Panc1 (cell line): ENCODE measurements at regions not wholly inside any gene's neighbourhood (a gene's known extent, or its start where the extent isn't known, plus 50 kb on each side); places are given as distances from the start of the nearest gene placed in this dataset.

ENCODE experiments used
- ATAC-seq: fragments of 200-7000 bp; cut with Tn5 transposase; 2 replicates; pipeline ENCODE4 v1.9.1; 2020; ENCODE audit warnings: mild to moderate bottlenecking, moderate library complexity
- BruUV-seq: library from RNA; stranded (reverse); fragments of 400-500 nt; replicated peaks from 2 replicates; lab custom pipeline; 2021; lab: Mats Ljungman, UMichigan
- CTCF ChIA-PET: fragments of 300-600 bp; sonication (Branson Sonifier 250); formaldehyde crosslinking; loops from one replicate; lab custom pipeline; 2022; ENCODE audit warnings: antibody characterized with exemption; lab: Charles Lee
- POLR2A ChIA-PET: fragments of 300-600 bp; sonication (Branson Sonifier 250); formaldehyde crosslinking; loops from one replicate; lab custom pipeline; 2022; ENCODE audit warnings: antibody characterized with exemption; lab: Charles Lee
- DNase-seq: peaks from one replicate; pipeline ENCODE4 v3.0.0-alpha.2; 2010; ENCODE audit warnings: low read depth, low spot score
- H3K27ac ChIP-seq: 2 replicates; pipeline ENCODE4 v1.5.1; 2011; ENCODE audit warnings: mild to moderate bottlenecking, low read length, inconsistent platforms
- H3K27me3 ChIP-seq: fragments of 200-500 bp; sonication (Bioruptor generic); 2 replicates; pipeline ENCODE4 v1.6.0; 2014; ENCODE audit warnings: low read length, inconsistent platforms; ENCODE audit not compliant: control insufficient read depth, insufficient read depth
- H3K36me3 ChIP-seq: fragments of 200-500 bp; sonication (Bioruptor generic); 2 replicates; pipeline ENCODE4 v1.5.1; 2014; ENCODE audit warnings: inconsistent platforms, mild to moderate bottlenecking, low read length, moderate library complexity; ENCODE audit not compliant: control insufficient read depth, insufficient read depth
- H3K4me1 ChIP-seq: 2 replicates; pipeline ENCODE4 v1.5.1; 2011; ENCODE audit warnings: inconsistent platforms, mild to moderate bottlenecking, low read length, moderate library complexity; ENCODE audit not compliant: control insufficient read depth, insufficient read depth
- H3K4me3 ChIP-seq, 2 experiments: 2 replicates each; pipeline ENCODE4 v1.5.1; 2011 to 2012; ENCODE audit warnings: low read depth in 2 of 2, low read length in 2 of 2, mild to moderate bottlenecking in 2 of 2, inconsistent platforms in 1 of 2, moderate library complexity in 1 of 2
- H3K9me3 ChIP-seq: fragments of 200-500 bp; sonication (Bioruptor generic); 2 replicates; pipeline ENCODE4 v1.5.1; 2014; ENCODE audit warnings: low read depth, mild to moderate bottlenecking, inconsistent platforms, low read length, moderate library complexity; ENCODE audit not compliant: control insufficient read depth, insufficient read depth
- POLR2AphosphoS5 ChIP-seq: IDR thresholded peaks from 2 replicates; pipeline ENCODE4 v1.6.1; 2012; ENCODE audit warnings: mild to moderate bottlenecking, low read depth, low read length, moderate library complexity
- SIN3A ChIP-seq: IDR thresholded peaks from 2 replicates; pipeline ENCODE4 v1.6.1; 2012; ENCODE audit warnings: low read depth, mild to moderate bottlenecking, low read length, moderate library complexity, borderline replicate concordance; ENCODE audit not compliant: insufficient read depth
- TCF7L2 ChIP-seq: IDR thresholded peaks from 2 replicates; pipeline ENCODE4 v1.6.1; 2011; ENCODE audit warnings: mild to moderate bottlenecking, low read depth, low read length, inconsistent platforms
- in situ Hi-C: cut with HindIII; loops from 2 replicates; pipeline ENCODE4 v1.10.0; 2016; ENCODE audit warnings: low sequenced_read_pairs, low pct_unique_long_range_greater_than_20kb
- intact Hi-C: fragments of 100-400 bp; cut with micrococcal nuclease; formaldehyde crosslinking; loops from one replicate; pipeline ENCODE4 v1.10.0; 2022; ENCODE audit not compliant: unreplicated experiment
- TF ChIP-seq, protein P1 (sequence below): fragments of 450-650 bp; IDR thresholded peaks from 2 replicates; pipeline ENCODE4 v1.5.1; 2017; ENCODE audit warnings: mild to moderate bottlenecking
- TF ChIP-seq, protein P2 (sequence below), 2 experiments: IDR thresholded peaks; 2 replicates each; pipeline ENCODE4 v1.6.1; 2011 to 2012; ENCODE audit warnings: low read depth in 2 of 2, control low read depth in 1 of 2, low read length in 1 of 2, mild to moderate bottlenecking in 1 of 2, moderate library complexity in 1 of 2; ENCODE audit not compliant: insufficient read depth in 1 of 2

DNA sequence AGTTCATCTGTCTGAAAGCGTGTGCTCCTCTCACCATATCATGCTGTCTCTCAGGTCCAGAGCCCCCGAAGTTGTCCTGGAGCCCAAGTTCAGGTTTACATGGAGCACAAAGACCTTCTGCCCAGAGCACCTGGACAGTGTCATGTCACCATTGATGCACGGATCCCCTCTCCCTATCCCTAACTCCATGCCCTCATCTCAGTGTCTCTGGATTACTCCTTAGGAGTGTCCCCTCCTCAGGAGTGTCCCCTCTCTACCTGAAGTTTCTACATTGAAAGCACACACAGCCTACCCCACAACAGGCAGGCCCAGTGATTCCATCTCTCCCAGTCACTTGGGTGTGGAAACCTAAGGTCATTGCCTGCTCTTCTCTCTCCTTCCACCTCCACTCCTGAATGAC is 144.1 kb upstream of the NCKAP5 start:
- no peaks in the 10 kb centered on the region for H3K4me1 ChIP-seq
- intact Hi-C loops (no loop called here), in situ Hi-C loops (no loop called here)
- no peaks in the 10 kb centered on the region for H3K9me3 ChIP-seq
- H3K36me3 ChIP-seq, result no peaks in the 10 kb centered on the region
- no peak overlapping the region for H3K4me3 ChIP-seq
- BruUV-seq, result no TSS peak
- DNase-seq, result no peak
- CTCF ChIA-PET, result no interaction called here
- no peak overlapping the region for H3K27ac ChIP-seq
- H3K27me3 ChIP-seq, result no peaks in the 10 kb centered on the region
- ATAC-seq, result no peak
- TF ChIP-seq TCF7L2, result no peak
- TF ChIP-seq, protein P1, sequence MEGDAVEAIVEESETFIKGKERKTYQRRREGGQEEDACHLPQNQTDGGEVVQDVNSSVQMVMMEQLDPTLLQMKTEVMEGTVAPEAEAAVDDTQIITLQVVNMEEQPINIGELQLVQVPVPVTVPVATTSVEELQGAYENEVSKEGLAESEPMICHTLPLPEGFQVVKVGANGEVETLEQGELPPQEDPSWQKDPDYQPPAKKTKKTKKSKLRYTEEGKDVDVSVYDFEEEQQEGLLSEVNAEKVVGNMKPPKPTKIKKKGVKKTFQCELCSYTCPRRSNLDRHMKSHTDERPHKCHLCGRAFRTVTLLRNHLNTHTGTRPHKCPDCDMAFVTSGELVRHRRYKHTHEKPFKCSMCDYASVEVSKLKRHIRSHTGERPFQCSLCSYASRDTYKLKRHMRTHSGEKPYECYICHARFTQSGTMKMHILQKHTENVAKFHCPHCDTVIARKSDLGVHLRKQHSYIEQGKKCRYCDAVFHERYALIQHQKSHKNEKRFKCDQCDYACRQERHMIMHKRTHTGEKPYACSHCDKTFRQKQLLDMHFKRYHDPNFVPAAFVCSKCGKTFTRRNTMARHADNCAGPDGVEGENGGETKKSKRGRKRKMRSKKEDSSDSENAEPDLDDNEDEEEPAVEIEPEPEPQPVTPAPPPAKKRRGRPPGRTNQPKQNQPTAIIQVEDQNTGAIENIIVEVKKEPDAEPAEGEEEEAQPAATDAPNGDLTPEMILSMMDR, result no peak
- TF ChIP-seq, protein P2, sequence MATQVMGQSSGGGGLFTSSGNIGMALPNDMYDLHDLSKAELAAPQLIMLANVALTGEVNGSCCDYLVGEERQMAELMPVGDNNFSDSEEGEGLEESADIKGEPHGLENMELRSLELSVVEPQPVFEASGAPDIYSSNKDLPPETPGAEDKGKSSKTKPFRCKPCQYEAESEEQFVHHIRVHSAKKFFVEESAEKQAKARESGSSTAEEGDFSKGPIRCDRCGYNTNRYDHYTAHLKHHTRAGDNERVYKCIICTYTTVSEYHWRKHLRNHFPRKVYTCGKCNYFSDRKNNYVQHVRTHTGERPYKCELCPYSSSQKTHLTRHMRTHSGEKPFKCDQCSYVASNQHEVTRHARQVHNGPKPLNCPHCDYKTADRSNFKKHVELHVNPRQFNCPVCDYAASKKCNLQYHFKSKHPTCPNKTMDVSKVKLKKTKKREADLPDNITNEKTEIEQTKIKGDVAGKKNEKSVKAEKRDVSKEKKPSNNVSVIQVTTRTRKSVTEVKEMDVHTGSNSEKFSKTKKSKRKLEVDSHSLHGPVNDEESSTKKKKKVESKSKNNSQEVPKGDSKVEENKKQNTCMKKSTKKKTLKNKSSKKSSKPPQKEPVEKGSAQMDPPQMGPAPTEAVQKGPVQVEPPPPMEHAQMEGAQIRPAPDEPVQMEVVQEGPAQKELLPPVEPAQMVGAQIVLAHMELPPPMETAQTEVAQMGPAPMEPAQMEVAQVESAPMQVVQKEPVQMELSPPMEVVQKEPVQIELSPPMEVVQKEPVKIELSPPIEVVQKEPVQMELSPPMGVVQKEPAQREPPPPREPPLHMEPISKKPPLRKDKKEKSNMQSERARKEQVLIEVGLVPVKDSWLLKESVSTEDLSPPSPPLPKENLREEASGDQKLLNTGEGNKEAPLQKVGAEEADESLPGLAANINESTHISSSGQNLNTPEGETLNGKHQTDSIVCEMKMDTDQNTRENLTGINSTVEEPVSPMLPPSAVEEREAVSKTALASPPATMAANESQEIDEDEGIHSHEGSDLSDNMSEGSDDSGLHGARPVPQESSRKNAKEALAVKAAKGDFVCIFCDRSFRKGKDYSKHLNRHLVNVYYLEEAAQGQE (IDR thresholded peaks at IDR 0.05; ENCODE audit: insufficient read depth in 1 of 2, low read depth in 2 of 2, low read length in 1 of 2), result no peak
- no peak for TF ChIP-seq SIN3A
- no peak for TF ChIP-seq POLR2AphosphoS5
- POLR2A ChIA-PET, result no interaction called here

DNA sequence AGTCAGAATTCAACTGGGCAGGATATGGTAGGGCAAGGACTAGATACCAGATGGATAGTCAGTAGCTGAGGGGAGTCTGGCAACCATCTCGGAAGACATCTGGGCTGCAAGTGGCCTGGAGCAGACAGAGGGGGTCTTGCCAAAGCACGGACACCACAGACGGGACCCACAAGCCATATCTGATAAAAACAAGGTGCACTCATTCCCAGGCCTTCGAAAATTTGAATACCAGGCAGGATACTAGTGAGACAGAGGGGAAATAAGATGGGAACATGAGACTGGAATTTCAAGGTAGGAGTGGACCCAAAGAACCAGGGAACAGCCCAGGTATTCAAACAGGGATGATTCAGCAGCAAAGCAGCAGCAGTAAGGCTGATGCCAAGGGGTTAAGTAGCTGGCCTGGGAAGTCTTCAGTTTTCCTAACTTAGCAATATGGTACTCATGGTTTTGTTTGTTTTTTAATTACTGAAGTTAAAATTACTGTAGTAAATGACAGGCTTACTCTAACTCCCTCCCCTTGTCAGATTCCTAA is 144.9 kb upstream of the NCKAP5 start:
- no peak overlapping the region for H3K4me3 ChIP-seq
- DNase-seq (no peak), ATAC-seq (no peak)
- H3K36me3 ChIP-seq, result no peaks in the 10 kb centered on the region
- no peak overlapping the region for H3K27ac ChIP-seq
- ChIA-PET POLR2A (interaction anchor here (0.6 kb wide), 1 partner anchor 11 kb away, joined by 5 read pairs; no protein-coding TSS in a partner anchor), CTCF (no interaction called here)
- no peaks in the 10 kb centered on the region for H3K9me3 ChIP-seq
- in situ Hi-C loops, result no loop called here
- TF ChIP-seq, protein P1, result no peak
- no peak for TF ChIP-seq POLR2AphosphoS5
- no peak for TF ChIP-seq SIN3A
- TF ChIP-seq, protein P2 (IDR thresholded peaks at IDR 0.05; ENCODE audit: insufficient read depth in 1 of 2, low read depth in 2 of 2, low read length in 1 of 2), result no peak
- TF ChIP-seq TCF7L2, result no peak
- H3K4me1 ChIP-seq, result no peaks in the 10 kb centered on the region
- H3K27me3 ChIP-seq, result no peaks in the 10 kb centered on the region
- intact Hi-C loops, result no loop called here
- BruUV-seq, result no TSS peak
